Erythroblast (primary cell): ENCODE measurements at regions not wholly inside any gene's neighbourhood (a gene's known extent, or its start where the extent isn't known, plus 50 kb on each side); places are given as distances from the start of the nearest gene placed in this dataset.

Source experiments
- DNase-seq, 2 experiments: peaks; one replicate each; lab custom pipeline; 2025; lab: John Stamatoyannopoulos, UW
- GATA1 ChIP-seq: IDR thresholded peaks from 2 replicates; pipeline ENCODE4 v1.6.1; 2011; ENCODE audit warnings: low read depth, mild to moderate bottlenecking, control low read depth, low read length, moderate library complexity
- POLR2A ChIP-seq: IDR thresholded peaks from 2 replicates; pipeline ENCODE4 v1.6.1; 2011; ENCODE audit warnings: mild to moderate bottlenecking, low read length

DNA sequence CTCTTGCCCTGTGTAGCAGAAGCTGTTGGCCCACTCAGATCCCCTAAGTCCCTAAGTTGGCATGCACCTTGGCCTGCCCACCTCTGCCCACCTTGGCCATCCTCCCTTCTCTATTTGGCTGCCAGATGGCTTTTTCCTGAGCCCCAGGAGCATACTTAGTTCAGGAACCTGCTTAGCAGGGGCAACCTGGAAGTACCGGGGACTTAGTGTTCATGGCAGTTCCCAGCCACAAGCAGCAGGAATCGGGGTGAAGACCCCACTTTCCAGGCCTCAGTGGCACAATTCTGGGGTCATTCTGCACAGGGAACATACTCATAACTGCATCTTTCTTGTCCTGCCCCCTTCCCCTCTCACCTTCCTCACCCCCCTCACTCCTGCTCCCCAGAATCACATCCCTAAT lies 158.0 kb upstream of the PMEPA1 start:
- TF ChIP-seq POLR2A (no peak), GATA1 (no peak)

DNA sequence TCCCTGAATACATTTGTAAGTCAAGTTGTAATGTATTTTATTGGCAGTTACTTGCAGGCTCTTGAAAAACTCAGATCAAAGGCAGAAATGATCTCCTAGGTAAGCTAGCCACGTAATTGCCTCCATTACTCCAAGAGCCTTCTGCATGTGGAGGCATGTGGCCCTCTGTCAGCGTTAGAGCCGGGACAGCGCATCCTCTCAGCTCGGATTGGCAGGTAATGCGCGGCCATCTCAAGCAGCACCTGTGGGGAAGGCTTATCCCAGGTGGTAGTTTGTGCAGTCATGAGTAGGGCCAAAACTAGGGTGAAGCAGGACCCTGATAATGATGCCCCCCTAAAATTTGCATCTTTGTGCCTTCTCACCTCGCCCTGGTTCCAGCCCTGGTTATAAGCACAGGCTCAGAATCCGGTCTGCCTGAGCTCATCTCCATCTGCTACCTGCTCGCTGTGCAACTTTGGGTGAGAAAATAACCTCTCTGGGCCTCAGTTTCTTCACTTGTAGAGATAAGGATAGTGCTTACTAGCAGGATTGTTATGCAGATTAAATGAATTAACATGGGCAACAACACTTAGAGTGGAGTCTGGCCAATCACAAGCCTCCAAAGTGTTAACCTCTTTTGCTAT lies 157.5 kb upstream of the PMEPA1 start:
- no peak for DNase-seq
- TF ChIP-seq GATA1 (no peak), POLR2A (no peak)

More for the DNA sequence above, 158.0 kb upstream of the PMEPA1 start:
- no peak for DNase-seq

DNA sequence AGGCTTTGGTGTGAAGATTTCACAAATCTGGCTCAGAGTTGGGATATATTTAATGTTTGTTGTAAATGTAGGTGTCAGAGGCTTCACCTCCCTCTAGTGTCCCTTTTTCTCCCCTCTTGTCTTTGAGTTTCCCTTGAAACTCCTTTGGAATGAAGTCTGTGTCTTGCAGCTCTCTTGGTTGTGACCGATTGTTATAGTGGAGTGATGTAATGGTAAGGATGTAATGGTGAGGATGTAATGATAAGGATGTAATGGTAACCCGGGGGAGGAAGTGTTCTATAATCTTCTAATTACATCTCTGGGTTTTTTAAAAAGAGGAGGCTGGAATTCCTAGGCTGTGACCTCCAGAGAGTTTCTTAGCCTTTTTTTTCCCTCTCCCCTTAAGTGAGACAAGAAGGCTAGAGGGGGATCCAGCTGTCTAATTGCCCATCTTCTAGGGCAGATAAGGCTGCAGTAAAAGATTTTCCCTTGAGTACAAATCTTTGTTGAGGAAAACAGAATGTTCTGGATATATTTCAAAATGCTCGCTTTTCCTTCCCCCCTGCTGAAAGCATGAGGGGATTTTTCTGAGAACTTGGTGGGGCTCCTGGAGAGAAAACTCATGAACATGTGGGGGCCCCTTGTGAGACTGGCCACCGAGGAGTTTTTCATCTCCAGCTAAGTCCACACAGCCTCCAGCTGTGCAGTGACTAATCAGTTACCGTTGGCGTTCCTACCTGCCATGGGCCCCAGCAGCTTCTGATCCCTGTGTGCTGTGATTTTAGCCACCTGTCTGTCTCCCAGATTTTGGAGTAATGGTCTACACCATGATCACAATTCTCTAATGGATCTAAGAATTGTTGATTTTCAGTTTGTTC lies 156.7 kb upstream of the PMEPA1 start:
- no peak for DNase-seq
- TF ChIP-seq GATA1 (no peak), POLR2A (no peak)

DNA sequence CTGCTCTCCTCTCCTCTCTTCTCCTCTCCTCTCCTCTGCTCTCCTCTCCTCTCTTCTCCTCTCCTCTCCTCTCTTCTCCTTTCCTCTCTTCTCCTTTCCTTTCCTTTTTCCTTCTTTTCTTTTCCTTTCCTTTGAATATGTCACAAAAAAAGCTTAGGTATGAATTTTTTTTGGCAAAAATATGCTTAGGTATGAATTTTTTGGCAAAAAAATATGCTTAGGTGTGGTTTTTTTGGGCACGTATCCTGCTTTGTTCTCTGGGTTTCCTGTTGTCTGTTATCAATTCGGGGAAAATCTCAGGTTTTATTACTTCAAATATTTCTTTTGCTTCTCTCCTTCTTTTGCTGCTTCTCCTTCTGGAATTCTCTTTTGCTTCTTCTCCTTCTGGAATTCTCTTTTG lies 155.5 kb upstream of the PMEPA1 start:
- no peak for TF ChIP-seq POLR2A
- no peak for DNase-seq

DNA sequence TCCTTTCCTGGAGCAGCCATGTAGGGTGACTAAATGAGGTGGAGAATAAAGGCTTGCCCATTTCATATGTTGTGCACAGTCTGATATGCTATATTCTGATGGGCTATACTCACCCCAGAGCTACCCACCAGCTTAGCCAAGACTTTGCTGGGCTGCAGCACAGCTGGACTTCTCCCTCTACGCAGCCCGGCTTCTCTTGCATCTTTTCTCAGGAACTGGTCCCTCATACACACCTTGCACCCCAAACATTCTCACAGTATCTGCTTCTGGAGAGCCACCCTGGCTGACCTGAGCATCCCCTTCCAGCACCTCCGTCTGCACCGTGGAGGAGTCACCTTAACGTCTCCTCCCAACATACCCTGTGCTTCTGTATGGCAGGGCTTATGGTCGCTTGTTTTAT lies 150.8 kb upstream of the PMEPA1 start:
- TF ChIP-seq GATA1 = no peak
- no peak for TF ChIP-seq POLR2A
- no peak for DNase-seq

DNA sequence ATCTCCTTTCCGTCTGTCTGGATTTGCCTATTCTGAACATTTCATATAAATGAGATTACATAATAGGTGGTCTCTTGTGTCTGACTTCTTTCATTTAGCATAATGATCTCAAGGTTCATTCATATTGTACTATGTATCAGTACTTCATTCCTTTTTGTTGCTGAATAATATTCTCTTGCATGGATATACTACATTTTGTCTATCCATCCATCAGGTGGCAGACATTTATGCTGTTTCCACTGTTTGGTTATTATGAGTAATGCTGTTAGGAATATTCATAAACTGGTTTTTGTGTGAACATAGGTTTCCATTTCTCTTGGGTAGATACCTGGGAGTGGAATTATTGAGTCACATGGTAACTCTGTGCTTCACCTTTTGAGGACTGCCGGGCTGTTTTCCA lies 148.2 kb upstream of the PMEPA1 start:
- TF ChIP-seq POLR2A = no peak
- TF ChIP-seq GATA1 = no peak
- DNase-seq = no peak

DNA sequence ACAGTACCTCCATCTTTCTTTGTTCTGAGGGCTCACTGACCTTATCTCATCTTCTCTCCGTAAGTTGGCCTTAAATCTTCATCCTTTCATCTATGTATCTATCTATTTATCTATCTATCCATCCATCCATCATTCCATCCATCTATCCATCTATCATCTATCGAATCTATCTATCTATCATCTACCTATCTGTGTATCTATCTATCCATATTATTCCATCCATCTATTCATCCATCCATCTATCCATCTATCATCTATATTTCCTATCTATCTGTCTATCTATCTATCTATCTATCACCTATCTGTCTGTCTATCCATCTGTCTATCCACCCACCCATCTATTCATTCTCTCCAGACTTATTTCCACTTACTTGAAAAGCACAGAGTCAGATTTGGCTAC lies 147.3 kb upstream of the PMEPA1 start:
- no peak for DNase-seq

DNA sequence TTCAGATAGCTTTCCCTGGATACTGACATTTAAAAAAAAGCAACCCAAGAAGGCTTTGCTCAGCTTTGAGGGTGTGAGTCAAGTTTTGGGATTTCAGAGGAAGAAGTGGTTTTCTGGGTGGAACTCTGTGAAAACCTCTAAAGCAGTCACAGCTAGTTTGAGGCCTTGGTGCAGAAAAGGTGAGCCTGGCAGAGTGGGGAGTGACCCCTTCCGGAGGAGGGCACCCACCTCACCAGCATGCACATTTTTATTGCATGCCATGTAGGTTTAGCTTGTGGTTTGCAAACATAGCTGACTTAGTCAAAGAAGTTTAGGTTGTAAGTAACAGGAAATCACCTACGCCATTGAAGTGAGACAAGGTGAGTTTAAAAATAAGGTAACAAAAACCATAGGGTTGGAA lies 146.8 kb upstream of the PMEPA1 start:
- DNase-seq = no peak

More for the DNA sequence above, 147.3 kb upstream of the PMEPA1 start:
- no peak for TF ChIP-seq GATA1
- no peak for TF ChIP-seq POLR2A

GRCh38 chr20:57851796-57852195 lies 142.0 kb upstream of the PMEPA1 start:
- DNase-seq = no peak
- TF ChIP-seq GATA1 = no peak
- no peak for TF ChIP-seq POLR2A

More for the DNA sequence above, 146.8 kb upstream of the PMEPA1 start:
- TF ChIP-seq GATA1 (no peak), POLR2A (no peak)

GRCh38 chr20:57851025-57851682 lies 141.3 kb upstream of the PMEPA1 start:
- no peak for DNase-seq
- TF ChIP-seq POLR2A = no peak
- no peak for TF ChIP-seq GATA1

- TF ChIP-seq GATA1 (no peak), POLR2A (no peak)
- DNase-seq = no peak
Observed at GRCh38 chr20:57849521-57850215, 139.9 kb upstream of the PMEPA1 start.

- no peak for DNase-seq
Observed at GRCh38 chr20:57849121-57849520, 139.3 kb upstream of the PMEPA1 start.

DNA sequence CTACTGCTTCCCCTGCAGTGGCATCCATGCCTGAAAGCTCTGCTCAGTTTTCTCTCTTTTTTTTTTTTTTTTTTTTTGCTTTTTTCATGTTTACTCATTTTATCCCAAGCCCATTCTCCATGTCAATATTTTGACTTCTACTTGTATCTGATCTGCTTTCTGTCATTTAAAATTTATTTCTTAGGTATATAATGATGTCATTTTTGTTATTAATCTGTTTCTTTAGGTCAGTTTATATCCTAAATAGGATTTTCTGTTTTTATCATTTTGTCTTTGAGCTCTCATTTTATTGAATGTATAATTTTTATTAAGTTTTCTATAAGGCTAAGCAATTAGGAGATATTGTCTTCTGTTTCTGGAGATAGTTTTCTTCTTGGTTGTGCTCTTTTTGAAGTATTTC lies 138.5 kb upstream of the PMEPA1 start:
- TF ChIP-seq POLR2A (no peak), GATA1 (no peak)
- no peak for DNase-seq

More at GRCh38 chr20:57849121-57849520, 139.3 kb upstream of the PMEPA1 start:
- TF ChIP-seq GATA1 (no peak), POLR2A (no peak)
